Pancreas (tissue), 10 donors: ENCODE measurements at regions not wholly inside any gene's neighbourhood (a gene's known extent, or its start where the extent isn't known, plus 50 kb on each side); places are given as distances from the start of the nearest gene placed in this dataset.

Source experiments
- ATAC-seq, 4 donors: fragments of 200-7000 bp; cut with Tn5 transposase; one replicate each; pipeline versions ENCODE4 v1.8.0 to v1.9.1; 2020; ENCODE audit warnings: mild to moderate bottlenecking in 4 of 4, moderate library complexity in 4 of 4
- DNase-seq, 6 donors: peaks; one replicate each; pipeline ENCODE4 v3.0.0-alpha.2; 2020
- FAIRE-seq: peaks from 2 replicates; lab custom pipeline; 2012; peaks lifted over from hg19 to GRCh38; lab: Jason Lieb, UNC
- H3K27ac ChIP-seq, 4 donors: fragments of 200-600 bp; sonication (generic); 1 replicate in 3 of 4; 2 replicates in 1 of 4; pipeline versions ENCODE4 v1.5.0 to v1.8.0; 2020
- H3K27me3 ChIP-seq, 4 donors: fragments of 200-600 bp; one replicate each; pipeline ENCODE4 v1.8.0; 2021
- H3K36me3 ChIP-seq, 3 donors: fragments of 200-600 bp; sonication (generic) in 1 of 3; one replicate each; pipeline versions ENCODE4 v1.5.0 to v1.8.0; 2020 to 2021
- H3K4me1 ChIP-seq, 3 donors: fragments of 200-600 bp; one replicate each; pipeline ENCODE4 v1.8.0; 2021
- H3K4me3 ChIP-seq, 4 donors: fragments of 200-600 bp; sonication (generic) in 2 of 4; one replicate each; pipeline versions ENCODE4 v1.5.0 to v1.8.0; 2020 to 2021
- H3K9me3 ChIP-seq, 4 donors: fragments of 200-600 bp; one replicate each; pipeline ENCODE4 v1.8.0; 2021
- CTCF ChIP-seq, 4 donors: fragments of 200-600 bp; sonication (generic) in 3 of 4; IDR thresholded peaks; one replicate each; pipeline versions ENCODE4 v1.5.0 to v1.8.0; 2021; ENCODE audit warnings: antibody characterized with exemption in 4 of 4
- WGBS, 2 donors: extraction: QIAGEN DNeasy Blood & Tissue Kit; methylation state at CpG; one replicate each; pipeline ENCODE4 v1.1.7; 2013; 5-methylcytosine and 5-hydroxymethylcytosine counted together
- intact Hi-C, 3 donors: fragments of 100-400 bp; cut with DNase I; formaldehyde crosslinking; loops; one replicate each; pipeline versions ENCODE4 v1.11.1 to v1.14.2; 2022
- donor health status: healthy with polysubstance abuse.
- donor health status: DM: no; HTN: no; CAD: no; lungs with moderate emphysema.
- donor health status: DM: no; HTN: no; CAD: no.
- donor health status: control.
- donor health status: control.
- donor health status: Bipolar disorder and iron deficiency.
- donor health status: DM: yes; HTN: yes; CAD: no.
- donor health status: DM: no; HTN: no; CAD: no.
- donor health status: DM: no; HTN: no; CAD: no.
- donor health status: DM: yes; HTN: yes; CAD: no.

DNA sequence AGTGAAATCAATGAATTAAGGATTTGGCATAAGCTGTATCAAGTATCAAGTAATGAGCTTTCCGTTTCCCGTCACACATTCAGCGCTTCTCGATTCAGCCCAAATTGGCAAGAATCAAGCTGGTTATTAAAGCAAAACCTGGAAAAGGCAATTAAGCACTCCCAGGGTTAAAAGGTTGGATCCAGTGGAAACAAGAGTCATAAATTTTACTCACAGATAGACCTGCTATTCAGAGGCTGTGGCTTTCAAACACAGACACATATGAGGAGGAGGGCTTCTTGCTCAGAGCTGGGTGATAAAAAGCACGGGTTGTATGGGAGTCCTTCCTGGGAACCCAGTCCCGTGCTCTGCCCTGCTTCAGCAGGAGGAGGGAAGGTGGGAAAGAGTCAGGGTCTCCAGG, 112.3 kb upstream of the CXCL14 start:
- no peak for DNase-seq
- no peak for FAIRE-seq
- TF ChIP-seq CTCF (IDR thresholded peaks at IDR 0.05) = no peak
- intact Hi-C loops = no loop called here
- Histone ChIP-seq H3K27me3 (peaks cover 0 to 5% (median 0%) of the 10 kb centered on the region in 4 donors), H3K4me3 (no peak overlapping the region), H3K4me1 (no peaks in the 10 kb centered on the region), H3K36me3 (no peaks in the 10 kb centered on the region), H3K9me3 (no peaks in the 10 kb centered on the region), H3K27ac (no peak overlapping the region)
- 61 to 64% methylated on average over 6 of the region's 6 CpGs for WGBS, 2 donors
- no peak for ATAC-seq

DNA sequence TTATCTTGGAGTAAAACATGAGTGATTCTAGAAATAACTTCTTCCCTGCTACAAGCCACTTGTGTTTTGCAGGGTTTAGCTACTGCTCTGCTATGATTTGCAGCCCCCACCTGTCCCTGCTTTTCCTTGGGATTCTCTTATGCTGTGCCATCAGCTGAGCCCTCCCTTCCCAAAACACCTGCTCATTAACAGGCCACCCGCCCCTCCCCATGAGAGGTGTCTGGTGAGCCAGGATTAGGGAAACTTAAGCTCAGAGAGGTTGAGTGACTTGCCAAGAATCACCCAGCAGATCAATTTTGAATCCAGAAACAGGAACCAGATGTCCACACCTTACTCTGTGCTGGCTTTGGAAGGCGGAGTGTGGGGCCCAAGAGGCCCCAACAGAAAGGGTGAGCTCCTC, 111.7 kb upstream of the CXCL14 start:
- H3K36me3 ChIP-seq = no peaks in the 10 kb centered on the region
- TF ChIP-seq CTCF (IDR thresholded peaks at IDR 0.05) = no peak
- DNase-seq (no peak), ATAC-seq (no peak), FAIRE-seq (no peak)
- no peak overlapping the region for H3K4me3 ChIP-seq
- no peak overlapping the region for H3K27ac ChIP-seq
- 69 to 77% methylated on average over 2 of the region's 2 CpGs for WGBS, 2 donors
- H3K4me1 ChIP-seq = no peaks in the 10 kb centered on the region
- intact Hi-C loops = no loop called here
- H3K9me3 ChIP-seq = no peaks in the 10 kb centered on the region
- H3K27me3 ChIP-seq = peaks cover 0 to 5% (median 0%) of the 10 kb centered on the region in 4 donors

GRCh38 chr5:135689506-135689905, 110.7 kb upstream of the CXCL14 start:
- intact Hi-C loops = no loop called here
- H3K4me1 ChIP-seq = no peaks in the 10 kb centered on the region
- peaks cover 0 to 5% (median 0%) of the 10 kb centered on the region in 4 donors for H3K27me3 ChIP-seq
- H3K36me3 ChIP-seq = no peaks in the 10 kb centered on the region
- H3K4me3 ChIP-seq = no peak overlapping the region
- DNase-seq (no peak), FAIRE-seq (no peak), ATAC-seq (no peak)
- H3K27ac ChIP-seq = no peak overlapping the region
- WGBS, 2 donors = 76 to 78% methylated on average over 4 of the region's 4 CpGs
- no peaks in the 10 kb centered on the region for H3K9me3 ChIP-seq
- TF ChIP-seq CTCF (IDR thresholded peaks at IDR 0.05) = no peak

DNA sequence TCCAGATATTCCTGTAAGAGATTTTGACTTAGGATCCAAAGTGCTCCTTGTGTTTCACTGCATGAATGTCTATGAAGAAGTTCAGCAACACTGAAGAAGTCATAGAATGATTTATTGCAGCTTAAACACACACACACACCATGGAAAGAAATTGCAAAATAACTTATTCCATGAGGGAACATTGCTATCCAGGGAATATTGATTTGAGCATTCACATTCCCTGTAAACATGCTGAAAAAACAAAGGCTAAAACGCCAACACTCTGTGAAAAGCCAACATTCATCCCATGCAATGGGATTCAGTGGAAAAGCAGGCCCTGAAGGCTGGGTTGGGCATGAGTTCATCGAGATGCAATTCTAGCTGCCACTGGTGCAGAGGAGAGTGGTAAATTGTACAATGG, 109.6 kb upstream of the CXCL14 start:
- no peaks in the 10 kb centered on the region for H3K4me1 ChIP-seq
- ATAC-seq (no peak), DNase-seq (no peak), FAIRE-seq (no peak)
- H3K27ac ChIP-seq = no peak overlapping the region
- H3K9me3 ChIP-seq = no peaks in the 10 kb centered on the region
- TF ChIP-seq CTCF (IDR thresholded peaks at IDR 0.05) = no peak
- 69% methylated on average over 2 of the region's 2 CpGs for WGBS, 2 donors
- no peaks in the 10 kb centered on the region for H3K36me3 ChIP-seq
- no peak overlapping the region for H3K4me3 ChIP-seq
- intact Hi-C loops = no loop called here
- H3K27me3 ChIP-seq = peaks cover 0 to 5% (median 0%) of the 10 kb centered on the region in 4 donors

GRCh38 chr5:135683189-135683588, 104.4 kb upstream of the CXCL14 start:
- H3K9me3 ChIP-seq = no peaks in the 10 kb centered on the region
- H3K27me3 ChIP-seq = no peaks in the 10 kb centered on the region
- no peak for FAIRE-seq
- intact Hi-C loops = no loop called here
- no peak overlapping the region for H3K27ac ChIP-seq
- no peak for TF ChIP-seq CTCF (IDR thresholded peaks at IDR 0.05)
- H3K4me1 ChIP-seq = no peaks in the 10 kb centered on the region
- DNase-seq = no peak
- no peaks in the 10 kb centered on the region for H3K36me3 ChIP-seq
- no peak overlapping the region for H3K4me3 ChIP-seq
- ATAC-seq = no peak
